T-cell (primary cell): ENCODE measurements at regions not wholly inside any gene's neighbourhood (a gene's known extent, or its start where the extent isn't known, plus 50 kb on each side); places are given as distances from the start of the nearest gene placed in this dataset.
"Not testable (repeated sequence)": the region's sequence is repeated elsewhere in the genome, so short reads cannot be mapped to it uniquely, and the experiment has no call there.

Source experiments
- ATAC-seq, 4 experiments: fragments of 200-7000 bp in 3 of 4; fragments of 150-1000 bp in 1 of 4; cut with Tn5 transposase; replicated peaks in 1 of 4; 1 replicate in 3 of 4; 2 replicates in 1 of 4; pipeline ENCODE4 v1.10.0; 2021; ENCODE audit warnings: moderate library complexity in 3 of 4, mild to moderate bottlenecking in 2 of 4, moderate number of reproducible peaks in 1 of 4
- CTCF ChIA-PET, 2 donors: fragments of 300-600 bp; sonication (Branson Sonifier 250); formaldehyde crosslinking; loops; one replicate each; lab custom pipeline; 2022; ENCODE audit warnings: antibody characterized with exemption in 2 of 2; lab: Charles Lee
- POLR2A ChIA-PET, 2 donors: fragments of 300-600 bp; sonication (Branson Sonifier 250); formaldehyde crosslinking; loops; one replicate each; lab custom pipeline; 2022; ENCODE audit warnings: antibody characterized with exemption in 2 of 2; lab: Charles Lee
- DNase-seq, 35 experiments: peaks; one replicate each; pipeline versions ENCODE4 v3.0.0 to v3.0.0-alpha.2; 2013 to 2023
- H3K27ac ChIP-seq: one replicate; pipeline ENCODE4 v1.5.1; 2013; ENCODE audit warnings: low read length
- H3K27me3 ChIP-seq, 2 experiments: replicated peaks in 1 of 2; 1 replicate in 1 of 2; 2 replicates in 1 of 2; pipeline versions ENCODE4 v1.6.1 to v1.7.0; 2013; ENCODE audit warnings: low read length in 1 of 2, mixed read lengths in 1 of 2; ENCODE audit not compliant: control insufficient read depth in 2 of 2, insufficient read depth in 2 of 2; ENCODE audit errors: extremely low read depth in 1 of 2
- H3K36me3 ChIP-seq, 2 donors: 1 replicate in 1 of 2; 2 replicates in 1 of 2; pipeline versions ENCODE4 v1.6.1 to v1.7.0; 2013; ENCODE audit warnings: low read length in 1 of 2; ENCODE audit not compliant: control insufficient read depth in 2 of 2, insufficient read depth in 1 of 2; ENCODE audit errors: extremely low read depth in 1 of 2
- H3K4me1 ChIP-seq, 2 experiments: 1 replicate in 1 of 2; 2 replicates in 1 of 2; pipeline versions ENCODE4 v1.6.1 to v1.7.0; 2013; ENCODE audit warnings: low read length in 2 of 2, mixed read lengths in 1 of 2; ENCODE audit not compliant: insufficient read depth in 2 of 2, control insufficient read depth in 1 of 2; ENCODE audit errors: extremely low read depth in 1 of 2
- H3K4me3 ChIP-seq, 2 donors: 1 replicate in 1 of 2; 2 replicates in 1 of 2; pipeline versions ENCODE4 v1.5.1 to v1.7.0; 2013; ENCODE audit warnings: mild to moderate bottlenecking in 2 of 2, low read length in 1 of 2, moderate library complexity in 1 of 2; ENCODE audit not compliant: control insufficient read depth in 1 of 2; ENCODE audit errors: extremely low read depth in 1 of 2
- H3K9me3 ChIP-seq: 2 replicates; pipeline ENCODE4 v1.7.0; 2013
- H3K27ac Mint-ChIP-seq, 2 donors: one replicate each; pipeline ENCODE4 v1.8.0; 2020 to 2021; ENCODE audit warnings: mild to moderate bottlenecking in 2 of 2, mixed read lengths in 2 of 2
- H3K27me3 Mint-ChIP-seq, 2 donors: one replicate each; pipeline ENCODE4 v1.8.0; 2021 to 2022; ENCODE audit warnings: mixed read lengths in 2 of 2
- H3K36me3 Mint-ChIP-seq: one replicate; pipeline ENCODE4 v1.8.0; 2021; ENCODE audit warnings: mixed read lengths
- H3K4me1 Mint-ChIP-seq, 3 donors: one replicate each; pipeline ENCODE4 v1.8.0; 2020 to 2022; ENCODE audit warnings: mixed read lengths in 3 of 3, mild to moderate bottlenecking in 1 of 3
- H3K4me3 Mint-ChIP-seq, 3 donors: one replicate each; pipeline ENCODE4 v1.8.0; 2020 to 2022; ENCODE audit warnings: mild to moderate bottlenecking in 3 of 3, mixed read lengths in 3 of 3, moderate library complexity in 3 of 3
- H3K9me3 Mint-ChIP-seq, 3 donors: one replicate each; pipeline ENCODE4 v1.8.0; 2020 to 2022; ENCODE audit warnings: mixed read lengths in 3 of 3
- WGBS: methylation state at CpG from one replicate; pipeline ENCODE4 v1.1.5; 2013; ENCODE audit warnings: missing lambda C conversion rate; ENCODE audit not compliant: insufficient coverage; 5-methylcytosine and 5-hydroxymethylcytosine counted together

DNA sequence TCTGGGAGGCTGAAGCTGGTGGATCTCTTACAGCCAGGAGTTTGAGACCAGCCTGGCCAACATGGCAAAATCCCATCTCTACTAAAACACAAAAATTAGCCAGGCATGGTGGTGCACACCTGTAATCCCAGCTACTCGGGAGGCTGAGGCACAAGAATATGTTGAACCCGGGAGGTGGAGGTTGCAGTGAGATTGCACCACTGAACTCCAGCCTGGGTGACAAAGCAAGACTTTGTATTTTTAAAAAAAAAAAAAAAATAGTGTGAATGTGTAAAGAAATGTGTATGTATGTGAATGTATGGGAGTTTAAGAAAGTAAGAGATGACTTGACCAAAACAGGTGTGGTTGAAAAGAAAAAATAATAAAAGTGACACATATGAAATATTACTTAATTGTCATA is 167.7 kb upstream of the TEX13C start:
- ChIA-PET CTCF (no interaction called here), POLR2A (no interaction called here)
- H3K27ac Mint-ChIP-seq = no peak overlapping the region
- no peak overlapping the region for H3K27ac ChIP-seq
- ATAC-seq (no peak), DNase-seq (no peak)
- H3K9me3 ChIP-seq = no peaks in the 10 kb centered on the region
- no peaks in the 10 kb centered on the region for H3K36me3 ChIP-seq
- H3K4me3 Mint-ChIP-seq = no peak overlapping the region
- H3K4me3 ChIP-seq = no peak overlapping the region
- H3K36me3 Mint-ChIP-seq = no peaks in the 10 kb centered on the region
- H3K4me1 Mint-ChIP-seq = no peaks in the 10 kb centered on the region
- WGBS = no CpG with 5 or more reads among the region's 2 CpGs
- H3K9me3 Mint-ChIP-seq = no peaks in the 10 kb centered on the region
- no peaks in the 10 kb centered on the region for H3K4me1 ChIP-seq
- H3K27me3 Mint-ChIP-seq = peaks cover 0 to 5% of the 10 kb centered on the region in 2 donors
- H3K27me3 ChIP-seq = no peaks in the 10 kb centered on the region

DNA sequence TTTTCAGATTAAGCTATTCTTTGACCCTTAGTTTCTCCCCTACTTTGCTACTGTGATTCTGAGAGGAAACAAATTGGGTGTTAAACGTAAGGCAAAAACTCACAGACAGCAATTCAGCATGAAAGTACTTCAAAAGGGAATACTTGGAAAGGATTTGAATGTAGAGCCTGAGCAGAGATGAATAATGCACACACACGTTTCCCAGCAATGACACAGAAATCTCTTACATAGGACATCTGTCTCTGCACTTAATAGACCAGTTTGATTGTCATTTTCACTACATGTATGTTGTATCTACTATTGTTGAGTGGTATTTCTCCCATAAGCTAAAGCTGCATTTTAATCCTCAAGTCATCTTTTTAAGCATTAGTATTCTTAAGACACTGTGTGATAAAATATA is 166.1 kb upstream of the TEX13C start:
- H3K4me1 ChIP-seq = no peaks in the 10 kb centered on the region
- no peaks in the 10 kb centered on the region for H3K9me3 ChIP-seq
- H3K36me3 ChIP-seq = no peaks in the 10 kb centered on the region
- H3K4me3 Mint-ChIP-seq = no peak overlapping the region
- H3K4me1 Mint-ChIP-seq = no peaks in the 10 kb centered on the region
- no peak overlapping the region for H3K27ac Mint-ChIP-seq
- no peaks in the 10 kb centered on the region for H3K9me3 Mint-ChIP-seq
- H3K27ac ChIP-seq = no peak overlapping the region
- ATAC-seq (no peak), DNase-seq (no peak)
- no CpG with 5 or more reads among the region's 2 CpGs for WGBS
- POLR2A ChIA-PET = no interaction called here
- H3K27me3 Mint-ChIP-seq = peaks cover 0 to 5% of the 10 kb centered on the region in 2 donors
- no peak overlapping the region for H3K4me3 ChIP-seq
- no peaks in the 10 kb centered on the region for H3K27me3 ChIP-seq
- no peaks in the 10 kb centered on the region for H3K36me3 Mint-ChIP-seq
- CTCF ChIA-PET = no interaction called here

DNA sequence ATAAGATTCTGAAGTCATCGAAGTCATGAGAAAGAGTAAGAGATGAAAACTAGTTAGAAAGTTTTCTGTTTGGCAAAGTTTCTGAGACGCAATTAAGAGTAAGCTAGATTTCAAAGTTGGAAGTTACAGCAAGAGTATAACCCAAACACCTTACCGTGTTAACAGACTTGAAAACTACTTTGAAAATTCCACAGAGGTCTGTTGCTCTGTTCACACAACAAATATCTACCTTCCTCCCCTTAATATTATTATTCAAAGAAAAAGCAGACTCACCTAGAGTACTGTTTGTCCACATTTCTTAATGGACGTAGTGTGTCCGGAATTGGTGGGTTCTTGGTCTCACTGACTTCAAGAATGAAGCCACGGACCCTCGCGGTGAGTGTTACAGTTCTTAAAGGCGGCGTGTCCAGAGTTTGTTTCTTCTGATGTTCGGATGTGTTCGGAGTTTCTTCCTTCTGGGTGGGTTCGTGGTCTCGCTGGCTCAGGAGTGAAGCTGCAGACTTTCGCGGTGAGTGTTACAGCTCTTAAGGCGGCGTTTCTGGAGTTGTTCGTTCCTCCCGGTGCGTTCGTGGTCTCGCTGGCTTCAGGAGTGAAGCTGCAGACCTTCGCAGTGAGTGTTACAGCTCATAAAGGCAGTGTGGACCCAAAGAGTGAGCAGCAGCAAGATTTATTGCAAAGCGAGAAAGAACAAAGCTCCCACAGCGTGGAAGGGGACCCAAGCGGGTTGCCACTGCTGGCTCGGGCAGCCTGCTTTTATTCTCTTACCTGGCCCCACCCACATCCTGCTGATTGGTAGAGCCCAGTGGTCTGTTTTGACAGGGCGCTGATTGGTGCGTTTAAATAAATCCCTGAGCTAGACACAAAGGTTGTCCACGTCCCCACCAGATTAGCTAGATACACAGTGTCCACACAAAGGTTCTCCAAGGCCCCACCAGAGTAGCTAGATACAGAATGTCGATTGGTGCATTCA is 165.1 kb upstream of the TEX13C start:
- H3K4me3 ChIP-seq, H3K9me3 Mint-ChIP-seq, CTCF ChIA-PET, H3K27ac ChIP-seq, H3K9me3 ChIP-seq, DNase-seq, H3K4me1 Mint-ChIP-seq, H3K4me3 Mint-ChIP-seq, H3K27ac Mint-ChIP-seq, H3K36me3 ChIP-seq, H3K4me1 ChIP-seq, H3K27me3 Mint-ChIP-seq, POLR2A ChIA-PET, H3K36me3 Mint-ChIP-seq, ATAC-seq, H3K27me3 ChIP-seq: not testable (repeated sequence)
- WGBS = 96% methylated on average over 4 of the region's 32 CpGs

DNA sequence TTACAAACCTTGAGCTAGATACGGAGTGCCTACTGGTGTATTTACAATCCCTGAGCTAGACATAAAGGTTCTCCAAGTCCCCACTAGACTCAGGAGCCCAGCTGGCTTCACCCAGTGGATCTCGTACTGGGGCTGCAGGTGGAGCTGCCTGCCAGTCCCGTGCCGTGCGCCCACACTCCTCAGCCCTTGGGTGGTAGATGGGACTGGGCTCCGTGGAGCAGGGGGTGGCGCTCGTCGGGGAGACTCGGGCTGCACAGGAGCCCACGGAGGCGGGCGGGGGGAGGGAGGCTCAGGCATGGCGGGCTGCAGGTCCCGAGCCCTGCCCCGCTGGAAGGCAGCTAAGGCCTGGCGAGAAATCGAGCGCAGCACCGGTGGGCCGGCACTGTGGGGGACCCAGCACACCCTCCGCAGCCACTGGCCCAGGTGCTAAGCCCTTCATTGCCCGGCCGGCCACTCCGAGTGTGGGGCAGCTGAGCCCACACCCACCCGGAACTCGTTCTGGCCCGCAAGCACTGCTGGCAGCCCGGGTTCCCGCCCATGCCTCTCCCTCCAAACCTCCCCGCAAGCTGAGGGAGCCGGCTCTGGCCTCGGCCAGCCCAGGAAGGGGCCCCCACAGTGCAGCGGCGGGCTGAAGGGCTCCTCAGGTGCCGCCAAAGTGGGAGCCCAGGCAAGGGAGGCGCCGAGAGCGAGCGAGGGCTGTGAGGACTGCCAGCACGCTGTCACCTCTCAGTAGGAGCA is 164.2 kb upstream of the TEX13C start:
- H3K4me1 ChIP-seq, H3K27me3 ChIP-seq, H3K27ac ChIP-seq, CTCF ChIA-PET, H3K9me3 Mint-ChIP-seq, H3K36me3 Mint-ChIP-seq, DNase-seq, H3K9me3 ChIP-seq, POLR2A ChIA-PET, H3K27ac Mint-ChIP-seq, H3K4me1 Mint-ChIP-seq, ATAC-seq, H3K4me3 ChIP-seq, H3K27me3 Mint-ChIP-seq, H3K4me3 Mint-ChIP-seq, H3K36me3 ChIP-seq: not testable (repeated sequence)
- 93% methylated on average over 8 of the region's 41 CpGs for WGBS

DNA sequence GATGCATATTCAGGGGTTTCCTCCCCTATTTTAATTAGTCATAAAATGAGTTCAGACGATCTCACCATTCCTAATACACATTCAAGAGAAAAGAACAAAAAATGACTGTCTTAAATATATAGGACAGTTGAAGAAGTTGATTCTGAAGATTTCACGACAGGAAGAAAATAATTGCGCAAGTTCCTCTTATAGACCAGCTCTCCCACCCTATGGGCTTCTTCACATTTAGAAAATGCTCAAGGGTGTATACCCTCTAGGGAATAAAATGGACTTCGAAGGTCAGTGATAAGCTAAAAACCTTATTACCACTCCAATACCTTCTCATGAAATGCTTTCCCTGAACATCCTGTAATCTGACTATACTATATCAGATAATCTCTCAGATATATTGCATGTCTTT is 149.2 kb upstream of the TEX13C start:
- no peaks in the 10 kb centered on the region for H3K27me3 ChIP-seq
- ChIA-PET CTCF (no interaction called here), POLR2A (no interaction called here)
- WGBS = no CpG with 5 or more reads among the region's 4 CpGs
- no peaks in the 10 kb centered on the region for H3K36me3 Mint-ChIP-seq
- no peak for ATAC-seq
- no peaks in the 10 kb centered on the region for H3K36me3 ChIP-seq
- peaks cover 0 to 12% of the 10 kb centered on the region in 2 donors for H3K27me3 Mint-ChIP-seq
- no peak overlapping the region for H3K4me3 Mint-ChIP-seq
- H3K4me3 ChIP-seq = no peak overlapping the region
- H3K9me3 Mint-ChIP-seq = no peaks in the 10 kb centered on the region
- DNase-seq = no peak
- H3K9me3 ChIP-seq = no peaks in the 10 kb centered on the region
- no peaks in the 10 kb centered on the region for H3K4me1 Mint-ChIP-seq
- no peak overlapping the region for H3K27ac Mint-ChIP-seq
- no peak overlapping the region for H3K27ac ChIP-seq
- H3K4me1 ChIP-seq = no peaks in the 10 kb centered on the region

DNA sequence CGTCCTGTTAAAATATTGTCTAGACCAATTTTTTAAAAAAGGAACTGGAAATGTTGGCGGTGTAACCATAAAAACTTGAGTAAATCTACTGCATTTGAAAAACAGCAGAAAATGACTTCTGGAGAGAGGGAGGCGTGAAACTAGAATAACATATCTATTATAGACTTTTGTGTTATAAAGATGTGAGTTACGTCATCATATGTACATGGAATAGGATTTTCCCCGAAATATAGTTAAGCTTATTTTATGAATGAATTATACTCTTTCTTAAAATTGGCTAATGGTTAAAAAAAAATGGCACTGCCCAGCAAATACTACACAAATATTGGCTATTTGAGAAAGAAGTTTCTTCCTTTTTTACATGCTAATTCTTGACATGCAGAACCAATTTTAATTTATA is 147.1 kb upstream of the TEX13C start:
- POLR2A ChIA-PET = no interaction called here
- Mint-ChIP-seq H3K27me3 (peaks cover 0 to 12% of the 10 kb centered on the region in 2 donors), H3K4me3 (no peak overlapping the region), H3K9me3 (no peaks in the 10 kb centered on the region), H3K4me1 (no peaks in the 10 kb centered on the region), H3K36me3 (no peaks in the 10 kb centered on the region), H3K27ac (no peak overlapping the region)
- no CpG with 5 or more reads among the region's 5 CpGs for WGBS
- Histone ChIP-seq H3K4me3 (no peak overlapping the region), H3K27ac (no peak overlapping the region), H3K9me3 (no peaks in the 10 kb centered on the region), H3K4me1 (no peaks in the 10 kb centered on the region), H3K36me3 (no peaks in the 10 kb centered on the region), H3K27me3 (no peaks in the 10 kb centered on the region)
- CTCF ChIA-PET = no interaction called here
- ATAC-seq = no peak
- no peak for DNase-seq
